HG03457 (cell line): ENCODE measurements at regions not wholly inside any gene's neighbourhood (a gene's known extent, or its start where the extent isn't known, plus 50 kb on each side); places are given as distances from the start of the nearest gene placed in this dataset.

Experiments
- ATAC-seq: cut with Tn5 transposase; IDR thresholded peaks from one replicate; pipeline ENCODE4 v1.9.1; 2021; ENCODE audit warnings: moderate number of reproducible peaks; ENCODE audit not compliant: unreplicated experiment

- ATAC-seq = no peak
Observed at GRCh38 chr20:50369225-50370035, 140.8 kb upstream of the PTPN1 start.

- no peak for ATAC-seq
Observed at GRCh38 chr20:50370036-50370566, 140.1 kb upstream of the PTPN1 start.

- no peak for ATAC-seq
Observed at GRCh38 chr20:50371878-50372769, 138.1 kb upstream of the PTPN1 start.

DNA sequence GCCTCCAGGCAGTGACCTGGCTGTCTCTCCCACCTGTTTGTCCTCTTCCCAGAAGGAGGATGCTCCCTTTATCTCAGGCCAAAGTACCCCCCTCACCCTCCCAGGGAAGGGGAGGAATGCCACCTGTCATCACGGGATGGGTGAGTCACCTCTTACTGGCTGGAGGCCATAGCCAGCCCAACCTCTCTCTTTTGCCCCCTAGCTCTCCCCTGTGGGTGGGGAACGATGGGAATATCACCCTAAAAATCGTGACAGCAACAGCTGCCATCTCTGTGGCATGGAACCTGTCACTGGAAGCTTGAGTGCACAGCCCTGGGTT is 137.5 kb upstream of the PTPN1 start:
- no peak for ATAC-seq

DNA sequence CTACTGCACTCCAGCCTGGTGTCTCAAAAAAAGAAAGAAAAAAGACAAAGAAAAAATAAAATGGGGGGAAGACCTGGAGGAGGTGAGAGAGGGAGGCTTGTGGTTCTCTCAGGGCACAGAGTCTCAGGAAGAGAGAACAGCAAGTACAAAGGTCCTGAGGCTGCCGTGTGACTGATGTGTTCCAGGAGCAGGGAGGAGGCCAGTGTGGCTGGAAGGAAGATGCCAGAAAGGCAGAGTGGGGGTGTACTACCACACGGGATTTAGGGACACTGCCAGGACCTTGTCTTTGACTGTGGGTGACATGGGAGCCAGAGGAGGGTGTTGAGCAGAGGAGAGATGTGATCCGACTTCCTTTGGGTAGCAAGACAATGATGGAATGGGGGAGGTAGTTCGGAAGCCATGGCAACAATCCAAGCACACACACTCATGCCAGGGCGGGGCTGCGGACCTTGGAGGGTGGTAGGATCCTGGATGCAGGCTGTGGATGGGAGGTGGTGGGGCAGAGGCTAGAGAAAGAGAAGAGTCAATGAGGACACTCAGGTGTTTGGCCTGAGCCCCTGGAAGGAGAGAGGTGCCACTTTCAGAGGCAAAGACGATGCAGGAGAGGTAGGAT is 136.4 kb upstream of the PTPN1 start:
- ATAC-seq = no peak

DNA sequence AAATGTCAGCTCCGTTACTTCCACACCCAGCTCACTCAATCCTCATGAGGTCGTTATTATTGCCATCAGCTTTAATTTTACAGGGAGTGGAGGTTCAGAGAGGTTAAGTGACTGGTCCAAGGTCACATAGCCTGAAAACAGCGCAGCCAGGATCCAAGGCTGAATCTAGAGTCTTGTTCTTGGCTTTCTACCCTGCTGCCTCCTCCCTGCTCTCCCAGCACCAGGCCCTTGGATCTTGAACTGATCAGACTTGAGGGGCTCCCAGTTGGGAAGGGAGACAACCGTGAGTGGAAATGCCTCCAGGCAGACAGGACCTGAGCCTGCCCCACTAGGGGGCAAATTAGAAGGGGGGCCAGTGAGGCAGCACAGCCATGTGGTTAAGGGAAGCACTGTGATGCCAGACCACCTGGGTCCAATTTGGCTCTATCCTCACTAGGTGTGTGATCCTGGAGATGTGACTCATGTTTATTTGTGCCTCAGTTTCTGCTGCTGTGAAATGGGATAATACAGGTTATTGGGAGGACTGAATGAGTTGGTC is 135.6 kb upstream of the PTPN1 start:
- ATAC-seq = no peak

GRCh38 chr20:50376179-50376887 is 133.8 kb upstream of the PTPN1 start:
- ATAC-seq = no peak

- no peak for ATAC-seq
Observed at GRCh38 chr20:50376888-50377459, 133.2 kb upstream of the PTPN1 start.

DNA sequence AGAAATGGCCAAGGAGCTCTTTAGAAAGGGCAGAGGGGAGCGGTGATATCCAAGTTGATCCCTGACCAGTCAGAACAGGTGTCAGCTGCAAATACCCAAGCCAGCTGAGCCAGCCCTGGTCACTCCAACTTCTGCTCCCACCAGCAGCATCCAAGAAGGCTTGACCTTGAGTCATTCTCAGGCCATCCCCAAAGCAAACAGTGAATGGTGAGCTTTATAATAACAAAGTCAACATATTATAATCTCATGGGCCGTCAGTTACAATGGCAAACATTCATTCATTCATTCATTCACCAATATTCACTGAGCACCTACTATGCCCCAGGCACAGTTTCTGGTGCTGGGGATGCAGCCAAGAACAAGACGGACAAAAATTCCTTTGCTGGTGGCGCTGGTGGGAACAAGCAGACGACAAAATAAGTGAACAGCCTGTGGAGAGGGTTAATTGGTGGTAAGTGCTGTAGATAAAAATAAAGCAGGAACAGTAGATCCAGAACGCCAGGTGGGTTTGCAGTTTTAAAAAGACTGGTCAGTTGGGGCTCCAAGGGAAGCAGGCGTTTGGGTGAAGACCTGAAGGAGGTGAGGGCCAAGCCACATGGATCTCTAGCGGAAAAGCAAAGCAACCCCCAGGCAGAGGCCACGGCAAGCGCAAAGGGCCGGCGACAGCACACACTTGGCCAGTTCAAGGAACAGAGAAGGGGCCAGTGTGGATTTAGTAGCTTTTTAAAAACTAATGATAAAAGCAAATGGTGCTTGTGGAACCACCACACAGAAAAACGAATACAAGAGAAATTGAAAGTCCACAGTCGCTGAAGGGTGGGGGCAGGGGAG is 131.8 kb upstream of the PTPN1 start:
- no peak for ATAC-seq

DNA sequence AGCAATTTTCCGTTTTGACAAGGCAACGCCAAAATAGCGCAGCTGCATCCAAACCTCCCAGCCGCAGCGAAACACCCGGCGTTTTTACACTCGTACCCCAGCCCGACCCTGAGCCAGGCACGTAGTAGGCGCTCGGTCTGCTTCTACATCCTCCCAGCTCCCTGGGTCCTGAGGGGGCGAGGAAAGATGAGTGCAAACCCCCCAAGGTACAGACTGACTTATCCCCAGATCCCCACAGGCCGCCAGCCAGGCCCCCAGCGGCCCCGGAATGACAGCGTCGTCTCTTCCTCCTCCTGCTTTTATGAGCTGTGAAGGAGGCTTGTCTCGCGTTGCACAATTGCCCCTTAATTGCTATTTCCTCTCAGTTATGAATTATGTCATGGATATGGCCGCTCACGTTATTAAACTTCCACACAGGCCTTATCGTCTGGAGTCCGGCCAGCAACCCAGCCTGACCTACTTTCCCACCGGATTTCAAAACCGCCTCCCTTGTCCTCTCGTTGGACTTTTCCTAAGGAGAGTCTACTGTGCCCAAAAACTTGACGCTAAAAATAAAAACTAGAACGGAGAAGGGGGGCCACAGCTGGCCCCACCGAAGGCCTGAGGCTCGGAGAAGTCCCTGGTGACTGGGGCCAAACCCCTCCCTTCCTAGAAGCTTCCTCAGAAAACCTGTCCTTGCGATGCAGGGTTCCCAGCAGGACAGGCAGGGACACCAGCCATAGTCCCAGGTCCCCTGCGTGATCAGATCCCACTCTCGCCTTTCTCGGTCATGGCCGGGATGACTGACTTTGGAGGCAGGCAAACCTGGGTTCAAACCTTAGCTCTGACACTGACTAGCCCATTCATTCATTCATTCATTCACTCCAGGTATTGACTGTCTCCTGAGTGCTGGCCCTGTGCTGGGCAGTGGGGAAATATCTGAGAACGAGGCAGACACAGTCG is 130.9 kb upstream of the PTPN1 start:
- ATAC-seq = no peak

- ATAC-seq = no peak
Observed at GRCh38 chr20:50379991-50380696, 130.0 kb upstream of the PTPN1 start.

DNA sequence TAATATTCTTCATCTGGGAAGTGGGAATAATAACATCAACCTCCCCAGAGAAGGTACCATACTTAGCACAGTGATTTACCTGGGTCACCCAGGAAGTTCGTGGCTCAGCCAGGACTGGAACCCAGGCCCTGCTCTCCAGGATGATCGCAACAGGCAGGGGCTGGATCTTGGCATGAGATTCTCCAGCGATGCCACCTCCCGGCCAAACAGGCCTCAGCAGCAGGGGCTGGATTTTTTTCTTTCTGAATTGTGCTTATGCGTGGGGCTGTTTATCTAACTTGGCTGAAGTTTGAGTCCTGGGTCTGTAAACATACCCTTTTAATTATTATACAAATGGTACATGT is 129.5 kb upstream of the PTPN1 start:
- no peak for ATAC-seq

DNA sequence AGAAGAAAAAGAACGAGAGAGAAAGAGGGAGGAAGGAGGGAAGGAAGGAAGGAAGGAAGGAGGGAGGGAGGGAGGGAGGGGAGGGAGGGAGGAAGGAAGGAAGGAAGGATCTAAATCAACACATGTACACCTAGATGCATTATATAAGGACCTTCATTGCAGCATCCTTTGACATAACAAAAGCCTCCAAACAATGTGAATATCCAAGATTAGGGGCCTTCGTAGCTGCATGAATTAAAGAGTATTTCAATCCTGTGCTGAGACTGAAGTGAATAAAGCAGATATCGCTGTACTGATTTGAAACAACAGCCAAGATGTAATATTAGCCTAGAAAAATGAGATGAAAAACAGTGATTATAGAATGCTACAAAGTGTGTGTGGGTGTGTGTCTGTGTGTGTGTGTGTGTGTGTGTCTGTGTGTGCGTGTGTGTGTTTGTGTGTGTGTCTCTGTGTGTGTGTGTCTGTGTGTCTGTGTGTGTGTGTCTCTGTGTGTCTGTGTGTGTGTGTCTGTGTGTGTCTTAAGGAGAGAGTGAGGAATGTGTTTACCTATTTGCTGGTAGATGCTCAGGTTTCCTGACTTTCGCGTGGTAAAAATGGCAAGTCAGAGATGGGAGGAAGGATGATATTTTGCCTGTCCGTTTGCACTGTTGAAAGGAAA is 129.0 kb upstream of the PTPN1 start:
- ATAC-seq = no peak

DNA sequence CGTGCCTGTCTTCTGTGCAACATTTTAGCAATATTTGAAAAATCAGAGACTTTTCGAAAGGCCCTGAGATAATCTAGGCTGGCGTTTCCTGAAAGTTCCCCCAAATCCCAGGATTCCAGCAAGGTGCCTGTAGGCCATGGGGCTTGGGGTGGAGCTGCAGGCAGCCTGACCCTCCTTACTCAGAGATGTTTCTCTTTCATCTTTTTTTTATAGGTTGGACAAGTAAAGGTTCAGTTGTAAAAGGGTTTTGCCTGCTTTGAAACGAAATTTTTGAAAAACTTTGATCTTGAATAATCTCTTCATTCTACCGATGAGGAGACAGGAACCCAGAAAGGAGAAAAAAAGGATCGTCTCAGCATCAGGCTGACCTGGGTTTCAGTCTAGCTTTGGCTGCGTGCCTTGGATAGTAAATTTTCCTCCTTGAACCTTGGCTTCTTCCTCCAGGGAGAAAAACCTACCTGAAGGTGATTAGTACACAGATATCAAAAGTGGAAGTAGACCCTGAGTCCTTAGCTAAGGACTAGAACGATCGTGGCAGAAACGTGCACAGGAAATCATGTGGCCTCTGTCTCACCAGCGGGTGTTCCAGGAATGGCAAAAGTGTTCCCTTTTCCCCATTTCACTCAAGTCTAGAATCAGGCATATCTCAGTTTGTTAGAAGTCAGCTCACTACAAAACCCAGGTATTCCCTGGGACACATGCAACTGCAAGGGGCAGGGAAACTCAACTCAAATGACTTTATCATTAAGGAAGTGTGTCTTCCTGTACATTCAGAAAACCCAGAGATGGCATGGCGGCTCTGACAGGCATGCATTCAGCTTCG is 128.2 kb upstream of the PTPN1 start:
- no peak for ATAC-seq

- ATAC-seq = no peak
Observed at GRCh38 chr20:50385733-50386640, 124.2 kb upstream of the PTPN1 start.

GRCh38 chr20:50386641-50386960 is 123.6 kb upstream of the PTPN1 start:
- ATAC-seq = no peak
